CD14-positive monocyte (primary cell): ENCODE measurements at regions not wholly inside any gene's neighbourhood (a gene's known extent, or its start where the extent isn't known, plus 50 kb on each side); places are given as distances from the start of the nearest gene placed in this dataset.
A peak's percentile ranks its signal among the peaks of the same experiment; 100 is the strongest.

Source experiments
- DNase-seq, 3 donors: peaks; one replicate each; pipeline ENCODE4 v3.0.0-alpha.2; 2011 to 2022
- H2AFZ ChIP-seq: 2 replicates; pipeline ENCODE4 v1.6.0; 2012; ENCODE audit warnings: mild to moderate bottlenecking, low read depth, low read length, inconsistent platforms; ENCODE audit not compliant: insufficient read depth, poor library complexity, severe bottlenecking
- H3K27ac ChIP-seq, 2 donors: 1 replicate in 1 of 2; 2 replicates in 1 of 2; pipeline ENCODE4 v1.5.1; 2012 to 2013; ENCODE audit warnings: low read length in 2 of 2, control low read depth in 1 of 2, inconsistent platforms in 1 of 2, low read depth in 1 of 2, mild to moderate bottlenecking in 1 of 2
- H3K27me3 ChIP-seq, 2 donors: one replicate each; pipeline versions ENCODE4 v1.6.0 to v1.6.1; 2011 to 2013; ENCODE audit warnings: low read length in 2 of 2; ENCODE audit not compliant: control insufficient read depth in 2 of 2, insufficient read depth in 2 of 2
- H3K36me3 ChIP-seq, 2 donors: replicated peaks in 1 of 2; 1 replicate in 1 of 2; 2 replicates in 1 of 2; pipeline versions ENCODE4 v1.5.1 to v1.6.1; 2012 to 2013; ENCODE audit warnings: low read length in 2 of 2, control low read depth in 1 of 2, inconsistent platforms in 1 of 2, mild to moderate bottlenecking in 1 of 2; ENCODE audit not compliant: insufficient read depth in 2 of 2, control insufficient read depth in 1 of 2
- H3K4me1 ChIP-seq, 2 donors: 1 replicate in 1 of 2; 2 replicates in 1 of 2; pipeline versions ENCODE4 v1.5.1 to v1.6.1; 2012 to 2013; ENCODE audit warnings: low read length in 2 of 2, control low read depth in 1 of 2, inconsistent platforms in 1 of 2, mild to moderate bottlenecking in 1 of 2, moderate library complexity in 1 of 2; ENCODE audit not compliant: insufficient read depth in 2 of 2, control insufficient read depth in 1 of 2
- H3K4me2 ChIP-seq: replicated peaks from 2 replicates; pipeline ENCODE3; 2012; ENCODE audit warnings: low read length, moderate library complexity, mild to moderate bottlenecking; ENCODE audit not compliant: poor library complexity, severe bottlenecking; ENCODE audit errors: extremely low read depth
- H3K4me3 ChIP-seq, 3 experiments: fragments of 200-600 bp in 1 of 3; sonication (generic) in 1 of 3; replicated peaks in 1 of 3; 1 replicate in 2 of 3; 2 replicates in 1 of 3; pipeline ENCODE4 v1.5.1; 2011 to 2013; ENCODE audit warnings: low read length in 3 of 3, mild to moderate bottlenecking in 3 of 3, control low read depth in 2 of 3, low read depth in 2 of 3, inconsistent platforms in 1 of 3, moderate library complexity in 1 of 3
- H3K79me2 ChIP-seq: 2 replicates; pipeline ENCODE4 v1.6.0; 2012; ENCODE audit warnings: mild to moderate bottlenecking, control low read depth, inconsistent platforms, low read length, moderate library complexity; ENCODE audit not compliant: insufficient read depth
- H3K9ac ChIP-seq: 2 replicates; pipeline ENCODE4 v1.6.0; 2017; ENCODE audit warnings: low read length, mild to moderate bottlenecking; ENCODE audit not compliant: insufficient read depth, poor library complexity, severe bottlenecking
- H3K9me3 ChIP-seq, 2 donors: replicated peaks in 1 of 2; 1 replicate in 1 of 2; 2 replicates in 1 of 2; pipeline versions ENCODE4 v1.5.1 to v1.6.1; 2012 to 2013; ENCODE audit warnings: low read length in 2 of 2, control low read depth in 1 of 2; ENCODE audit not compliant: control insufficient read depth in 1 of 2, insufficient read depth in 1 of 2
- H4K20me1 ChIP-seq: 2 replicates; pipeline ENCODE4 v1.6.0; 2012; ENCODE audit warnings: mild to moderate bottlenecking, low read length, control low read depth, moderate library complexity; ENCODE audit not compliant: insufficient read depth
- H3K27ac Mint-ChIP-seq, 7 donors: one replicate each; pipeline ENCODE4 v1.8.0; 2020; ENCODE audit warnings: mild to moderate bottlenecking in 7 of 7, mixed read lengths in 7 of 7, moderate library complexity in 6 of 7, inconsistent platforms in 2 of 7
- H3K27me3 Mint-ChIP-seq, 3 donors: one replicate each; pipeline ENCODE4 v1.8.0; 2021 to 2022; ENCODE audit warnings: low read depth in 3 of 3, mild to moderate bottlenecking in 3 of 3, mixed read lengths in 3 of 3, moderate library complexity in 3 of 3, inconsistent platforms in 1 of 3
- H3K36me3 Mint-ChIP-seq, 2 donors: one replicate each; pipeline ENCODE4 v1.8.0; 2020; ENCODE audit warnings: mixed read lengths in 2 of 2, inconsistent platforms in 1 of 2, mild to moderate bottlenecking in 1 of 2
- H3K4me1 Mint-ChIP-seq: one replicate; pipeline ENCODE4 v1.8.0; 2020; ENCODE audit warnings: mild to moderate bottlenecking, mixed read lengths
- H3K4me3 Mint-ChIP-seq, 2 donors: one replicate each; pipeline ENCODE4 v1.8.0; 2020; ENCODE audit warnings: mild to moderate bottlenecking in 2 of 2, mixed read lengths in 2 of 2, moderate library complexity in 1 of 2
- H3K9me3 Mint-ChIP-seq, 7 donors: one replicate each; pipeline ENCODE4 v1.8.0; 2020 to 2022; ENCODE audit warnings: mixed read lengths in 7 of 7, mild to moderate bottlenecking in 6 of 7, moderate library complexity in 6 of 7, inconsistent platforms in 2 of 7
- CTCF ChIP-seq: fragments of 200-600 bp; IDR thresholded peaks from one replicate; pipeline ENCODE4 v1.8.0; 2022; ENCODE audit warnings: antibody characterized with exemption, mild to moderate bottlenecking
- WGBS: methylation state at CpG from one replicate; pipeline ENCODE4 v1.1.5; 2013; ENCODE audit warnings: missing lambda C conversion rate; ENCODE audit not compliant: insufficient coverage; 5-methylcytosine and 5-hydroxymethylcytosine counted together
- intact Hi-C, 2 donors: fragments of 100-400 bp; cut with micrococcal nuclease; formaldehyde crosslinking; loops; one replicate each; pipeline versions ENCODE4 v1.15.0 to v1.15.1; 2023

- TF ChIP-seq CTCF: no peak
- H3K27me3 ChIP-seq: no peaks in the 10 kb centered on the region
- Mint-ChIP-seq H3K4me1 (no peaks in the 10 kb centered on the region), H3K27ac (peak overlapping the region in 1 of 7 donors; percentile 75), H3K4me3 (no peak overlapping the region), H3K36me3 (no peaks in the 10 kb centered on the region), H3K27me3 (peaks cover 1 to 4% (median 2%) of the 10 kb centered on the region in 3 donors), H3K9me3 (peaks cover 0 to 2% (median 0%) of the 10 kb centered on the region in 7 donors)
- intact Hi-C loops: no loop called here
- no peak overlapping the region for H2AFZ ChIP-seq
- H3K4me2 ChIP-seq: no peak overlapping the region
- H3K9me3 ChIP-seq: no peaks in the 10 kb centered on the region
- H4K20me1 ChIP-seq: no peaks in the 10 kb centered on the region
- no peaks in the 10 kb centered on the region for H3K4me1 ChIP-seq
- no peaks in the 10 kb centered on the region for H3K36me3 ChIP-seq
- H3K9ac ChIP-seq: no peak overlapping the region
- no peak overlapping the region for H3K27ac ChIP-seq
- DNase-seq: no peak
- 91% methylated on average over 29 of the region's 42 CpGs for WGBS
- no peak overlapping the region for H3K4me3 ChIP-seq
- H3K79me2 ChIP-seq: no peaks in the 10 kb centered on the region
Observed at GRCh38 chr10:3287572-3288445, 115.2 kb upstream of the PITRM1 start.

DNA sequence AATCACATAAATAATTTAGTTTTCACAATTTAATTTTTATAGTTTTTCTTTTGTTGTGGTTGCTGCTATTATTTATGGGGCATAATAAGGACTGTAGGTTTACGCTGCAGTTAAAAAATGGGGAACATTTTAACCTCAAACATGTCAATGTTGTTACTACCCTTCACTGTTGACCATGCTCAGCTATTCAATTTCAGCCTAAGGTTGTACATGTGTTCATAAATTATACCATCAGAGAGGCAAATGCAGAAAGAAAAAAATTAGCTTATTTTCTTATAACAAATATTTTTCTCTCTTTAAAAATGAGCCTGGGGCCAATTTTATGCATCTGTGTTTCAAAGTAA is 110.1 kb upstream of the PITRM1 start:
- Histone ChIP-seq H4K20me1 (no peaks in the 10 kb centered on the region), H3K27ac (no peak overlapping the region), H3K27me3 (no peaks in the 10 kb centered on the region), H2AFZ (no peak overlapping the region), H3K79me2 (no peaks in the 10 kb centered on the region), H3K9ac (no peak overlapping the region), H3K9me3 (no peaks in the 10 kb centered on the region), H3K4me1 (no peaks in the 10 kb centered on the region), H3K36me3 (no peaks in the 10 kb centered on the region), H3K4me3 (no peak overlapping the region), H3K4me2 (no peak overlapping the region)
- Mint-ChIP-seq H3K27ac (no peak overlapping the region), H3K4me1 (no peaks in the 10 kb centered on the region), H3K4me3 (no peak overlapping the region), H3K27me3 (peaks cover 0 to 5% (median 3%) of the 10 kb centered on the region in 3 donors), H3K9me3 (peaks cover 0 to 5% (median 0%) of the 10 kb centered on the region in 7 donors), H3K36me3 (no peaks in the 10 kb centered on the region)
- no peak for DNase-seq
- TF ChIP-seq CTCF: no peak
- intact Hi-C loops: no loop called here
- WGBS: no CpG with 5 or more reads among the region's 1 CpG
